ENCODE measurements at regions not wholly inside any gene's neighbourhood (a gene's known extent, or its start where the extent isn't known, plus 50 kb on each side); places are given as distances from the start of the nearest gene placed in this dataset.

GRCh38 chr16:52773026-52773425 is 226.1 kb upstream of the TOX3 start:
- no peak for TF ChIP-seq CTCF (IDR thresholded peaks at IDR 0.05)
- TF ChIP-seq POLR2A (IDR thresholded peaks at IDR 0.05) = no peak
